PC-9 (cell line): ENCODE measurements at regions not wholly inside any gene's neighbourhood (a gene's known extent, or its start where the extent isn't known, plus 50 kb on each side); places are given as distances from the start of the nearest gene placed in this dataset.

Experiments used
- EZH2 ChIP-seq: fragments of 200-600 bp; sonication (generic); IDR thresholded peaks from 2 replicates; pipeline ENCODE4 v1.8.0; 2017; ENCODE audit warnings: antibody characterized with exemption, low read depth
- TF ChIP-seq, protein P1 (sequence below): fragments of 200-600 bp; sonication (generic); conservative IDR thresholded peaks from 2 replicates; pipeline ENCODE4 v1.6.1; 2017; ENCODE audit warnings: mixed run types, antibody characterized with exemption, mild to moderate bottlenecking, moderate library complexity

DNA sequence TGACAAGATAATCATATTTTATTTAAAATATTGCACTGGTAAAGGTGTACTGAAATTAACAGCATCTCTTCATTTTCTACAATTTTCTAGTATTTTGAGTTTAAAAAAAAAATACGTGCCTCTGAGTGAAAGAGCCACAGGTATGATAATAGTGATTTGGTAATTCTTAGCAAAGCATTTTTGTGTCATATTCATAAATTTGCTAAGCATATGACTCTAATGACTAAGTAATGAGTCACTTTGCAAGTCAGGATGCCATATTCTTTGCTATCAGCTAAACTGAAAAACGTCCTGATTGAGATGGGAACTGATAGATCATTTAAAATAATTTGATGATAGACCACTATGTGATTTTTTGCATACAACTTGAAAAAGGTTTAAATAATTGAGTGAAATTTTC lies 136.1 kb upstream of the IRS2 start:
- TF ChIP-seq, protein P1, sequence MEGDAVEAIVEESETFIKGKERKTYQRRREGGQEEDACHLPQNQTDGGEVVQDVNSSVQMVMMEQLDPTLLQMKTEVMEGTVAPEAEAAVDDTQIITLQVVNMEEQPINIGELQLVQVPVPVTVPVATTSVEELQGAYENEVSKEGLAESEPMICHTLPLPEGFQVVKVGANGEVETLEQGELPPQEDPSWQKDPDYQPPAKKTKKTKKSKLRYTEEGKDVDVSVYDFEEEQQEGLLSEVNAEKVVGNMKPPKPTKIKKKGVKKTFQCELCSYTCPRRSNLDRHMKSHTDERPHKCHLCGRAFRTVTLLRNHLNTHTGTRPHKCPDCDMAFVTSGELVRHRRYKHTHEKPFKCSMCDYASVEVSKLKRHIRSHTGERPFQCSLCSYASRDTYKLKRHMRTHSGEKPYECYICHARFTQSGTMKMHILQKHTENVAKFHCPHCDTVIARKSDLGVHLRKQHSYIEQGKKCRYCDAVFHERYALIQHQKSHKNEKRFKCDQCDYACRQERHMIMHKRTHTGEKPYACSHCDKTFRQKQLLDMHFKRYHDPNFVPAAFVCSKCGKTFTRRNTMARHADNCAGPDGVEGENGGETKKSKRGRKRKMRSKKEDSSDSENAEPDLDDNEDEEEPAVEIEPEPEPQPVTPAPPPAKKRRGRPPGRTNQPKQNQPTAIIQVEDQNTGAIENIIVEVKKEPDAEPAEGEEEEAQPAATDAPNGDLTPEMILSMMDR: no peak
- no peak for TF ChIP-seq EZH2
